Activated T-cell treated with anti-CD3 and anti-CD28 coated beads, Interleukin-2, amount 50 U/mL, for 24 hours (primary cell): ENCODE measurements at regions not wholly inside any gene's neighbourhood (a gene's known extent, or its start where the extent isn't known, plus 50 kb on each side); places are given as distances from the start of the nearest gene placed in this dataset.
"Not testable (repeated sequence)": the region's sequence is repeated elsewhere in the genome, so short reads cannot be mapped to it uniquely, and the experiment has no call there.

Experiments used
- DNase-seq: peaks from one replicate; pipeline ENCODE4 v3.0.0-alpha.2; 2020
- H3K27ac Mint-ChIP-seq: 2 replicates; pipeline ENCODE4 v1.8.0; 2020; ENCODE audit warnings: mild to moderate bottlenecking, mixed read lengths
- H3K27me3 Mint-ChIP-seq: 2 replicates; pipeline ENCODE4 v1.8.0; 2020; ENCODE audit warnings: mixed read lengths
- H3K36me3 Mint-ChIP-seq: 2 replicates; pipeline ENCODE4 v1.8.0; 2020; ENCODE audit warnings: low read depth, mixed read lengths
- H3K4me1 Mint-ChIP-seq: 2 replicates; pipeline ENCODE4 v1.8.0; 2020; ENCODE audit warnings: low read depth, mixed read lengths
- H3K4me3 Mint-ChIP-seq: 2 replicates; pipeline ENCODE4 v1.8.0; 2020; ENCODE audit warnings: mild to moderate bottlenecking, moderate library complexity, mixed read lengths
- H3K9me3 Mint-ChIP-seq: 2 replicates; pipeline ENCODE4 v1.8.0; 2020; ENCODE audit warnings: mixed read lengths

- H3K27me3 Mint-ChIP-seq, result not testable (repeated sequence)
These were observed 308.6 kb downstream of the ZNF37A start for GRCh38 chr10:38402442-38403346.

GRCh38 chr10:38403347-38404117 is 309.4 kb downstream of the ZNF37A start:
- H3K4me1 Mint-ChIP-seq, H3K9me3 Mint-ChIP-seq, H3K27me3 Mint-ChIP-seq: not testable (repeated sequence)
- Mint-ChIP-seq H3K27ac (peak overlapping the region; percentile 97), H3K4me3 (peak overlapping the region; percentile 89), H3K36me3 (peaks cover 10% of the 10 kb centered on the region)
- DNase-seq, result peak; percentile 30

More at GRCh38 chr10:38402442-38403346, 308.6 kb downstream of the ZNF37A start:
- H3K4me3 Mint-ChIP-seq, result peak overlapping the region; percentile 90
- H3K4me1 Mint-ChIP-seq, H3K9me3 Mint-ChIP-seq: not testable (repeated sequence)
- peaks cover 10% of the 10 kb centered on the region for H3K36me3 Mint-ChIP-seq
- peak; percentile 91 for DNase-seq
- peak overlapping the region; percentile 97 for H3K27ac Mint-ChIP-seq

- not testable (repeated sequence) for H3K4me1 Mint-ChIP-seq, DNase-seq, H3K4me3 Mint-ChIP-seq, H3K27ac Mint-ChIP-seq, H3K9me3 Mint-ChIP-seq, H3K27me3 Mint-ChIP-seq
- peaks cover 27% of the 10 kb centered on the region for H3K36me3 Mint-ChIP-seq
These were observed 329.5 kb downstream of the ZNF37A start for GRCh38 chr10:38423634-38424033.

GRCh38 chr10:38430242-38430641 is 336.1 kb downstream of the ZNF37A start:
- not testable (repeated sequence) for H3K27me3 Mint-ChIP-seq, H3K27ac Mint-ChIP-seq

GRCh38 chr10:38437359-38437758 is 343.2 kb downstream of the ZNF37A start:
- H3K4me3 Mint-ChIP-seq, H3K4me1 Mint-ChIP-seq, H3K27ac Mint-ChIP-seq: not testable (repeated sequence)

More at GRCh38 chr10:38430242-38430641, 336.1 kb downstream of the ZNF37A start:
- not testable (repeated sequence) for H3K4me3 Mint-ChIP-seq, H3K4me1 Mint-ChIP-seq, DNase-seq, H3K9me3 Mint-ChIP-seq
- H3K36me3 Mint-ChIP-seq, result peaks cover 20% of the 10 kb centered on the region

GRCh38 chr10:38448614-38449355 is 354.6 kb downstream of the ZNF37A start:
- not testable (repeated sequence) for H3K27ac Mint-ChIP-seq
- peaks cover 30% of the 10 kb centered on the region for H3K36me3 Mint-ChIP-seq

More at GRCh38 chr10:38437359-38437758, 343.2 kb downstream of the ZNF37A start:
- not testable (repeated sequence) for DNase-seq, H3K27me3 Mint-ChIP-seq, H3K9me3 Mint-ChIP-seq
- H3K36me3 Mint-ChIP-seq, result peaks cover 13% of the 10 kb centered on the region

GRCh38 chr10:38449618-38450017 is 355.5 kb downstream of the ZNF37A start:
- not testable (repeated sequence) for DNase-seq, H3K9me3 Mint-ChIP-seq, H3K27me3 Mint-ChIP-seq, H3K4me1 Mint-ChIP-seq, H3K4me3 Mint-ChIP-seq, H3K27ac Mint-ChIP-seq
- H3K36me3 Mint-ChIP-seq, result peaks cover 30% of the 10 kb centered on the region

More at GRCh38 chr10:38448614-38449355, 354.6 kb downstream of the ZNF37A start:
- H3K27me3 Mint-ChIP-seq, H3K4me1 Mint-ChIP-seq, DNase-seq, H3K4me3 Mint-ChIP-seq, H3K9me3 Mint-ChIP-seq: not testable (repeated sequence)

GRCh38 chr10:38450372-38451057 is 356.4 kb downstream of the ZNF37A start:
- not testable (repeated sequence) for DNase-seq, H3K9me3 Mint-ChIP-seq, H3K27me3 Mint-ChIP-seq, H3K4me3 Mint-ChIP-seq, H3K27ac Mint-ChIP-seq, H3K4me1 Mint-ChIP-seq
- H3K36me3 Mint-ChIP-seq, result peaks cover 27% of the 10 kb centered on the region

- peaks cover 26% of the 10 kb centered on the region for H3K36me3 Mint-ChIP-seq
- DNase-seq, result not testable (repeated sequence)
These were observed 357.3 kb downstream of the ZNF37A start for GRCh38 chr10:38451306-38451967.

More at GRCh38 chr10:38451306-38451967, 357.3 kb downstream of the ZNF37A start:
- H3K27me3 Mint-ChIP-seq, H3K9me3 Mint-ChIP-seq, H3K27ac Mint-ChIP-seq, H3K4me3 Mint-ChIP-seq, H3K4me1 Mint-ChIP-seq: not testable (repeated sequence)
